ENCODE measurements at regions not wholly inside any gene's neighbourhood (a gene's known extent, or its start where the extent isn't known, plus 50 kb on each side); places are given as distances from the start of the nearest gene placed in this dataset.
"Not testable (repeated sequence)": the region's sequence is repeated elsewhere in the genome, so short reads cannot be mapped to it uniquely, and the experiment has no call there.

GRCh38 chr3:91485026-91485425 lies 2377.6 kb downstream of the EPHA3 start:
- ATAC-seq; DNase-seq; intact Hi-C loops (cut with DNase I); H3K27ac ChIP-seq; H3K4me3 ChIP-seq; H3K27me3 ChIP-seq; H3K36me3 ChIP-seq; H3K9me3 ChIP-seq; H3K4me1 ChIP-seq: not testable (repeated sequence)

DNA sequence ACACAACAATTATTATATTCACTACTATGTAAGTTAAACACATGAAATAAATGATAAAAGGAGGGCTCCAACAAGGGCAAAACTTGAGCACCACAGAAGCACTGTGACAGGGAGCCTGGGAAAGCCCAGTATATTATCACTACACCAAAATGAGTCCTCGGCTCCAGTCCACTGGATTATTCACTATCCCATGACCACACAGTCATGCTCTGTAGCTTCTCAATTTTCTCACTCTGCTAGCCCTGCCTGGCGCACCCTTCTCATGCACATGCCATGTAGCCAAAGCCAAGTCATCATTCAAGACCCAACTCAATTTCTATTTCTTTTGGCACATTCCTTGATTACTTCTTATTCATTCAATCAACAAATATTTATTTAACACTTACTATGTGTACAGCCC lies 2378.5 kb downstream of the EPHA3 start:
- H3K9me3 ChIP-seq; H3K27me3 ChIP-seq; intact Hi-C loops (cut with DNase I); H3K4me3 ChIP-seq; H3K27ac ChIP-seq; H3K36me3 ChIP-seq; H3K4me1 ChIP-seq; DNase-seq; ATAC-seq: not testable (repeated sequence)
- WGBS (ENCODE audit: insufficient coverage, low coverage, low lambda C conversion rate, missing lambda C conversion rate): 48% methylated on average over 2 of the region's 2 CpGs

DNA sequence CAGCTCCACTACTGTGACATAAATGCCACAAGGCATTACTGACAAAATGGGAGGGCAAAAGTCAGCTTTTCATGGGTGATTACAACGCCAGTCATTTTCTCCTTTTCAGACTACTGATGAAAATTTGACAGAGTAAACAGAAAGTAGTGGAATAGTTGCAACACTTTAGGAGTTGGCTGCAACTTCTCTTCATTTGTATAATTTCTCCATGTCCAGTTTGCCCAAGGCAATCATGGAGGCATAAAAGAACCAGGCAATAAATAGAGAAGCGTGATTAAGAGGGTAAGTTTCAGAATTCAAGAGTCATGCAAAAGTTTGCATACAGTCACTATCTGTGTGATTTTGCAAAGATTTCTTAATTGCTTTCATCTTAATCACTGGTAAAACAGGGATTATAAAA lies 2390.3 kb downstream of the EPHA3 start:
- H3K36me3 ChIP-seq; H3K4me3 ChIP-seq; H3K4me1 ChIP-seq; H3K27me3 ChIP-seq; H3K27ac ChIP-seq; ATAC-seq; intact Hi-C loops (cut with DNase I); H3K9me3 ChIP-seq; DNase-seq: not testable (repeated sequence)
- 40% methylated on average over 2 of the region's 2 CpGs for WGBS (ENCODE audit: insufficient coverage, low coverage, low lambda C conversion rate, missing lambda C conversion rate)

GRCh38 chr3:91499850-91500249 lies 2392.4 kb downstream of the EPHA3 start:
- WGBS (ENCODE audit: insufficient coverage, low coverage, low lambda C conversion rate, missing lambda C conversion rate): 10% methylated on average over 1 of the region's 1 CpG
- ATAC-seq; H3K4me1 ChIP-seq; H3K4me3 ChIP-seq; intact Hi-C loops (cut with DNase I); H3K27me3 ChIP-seq; H3K9me3 ChIP-seq; H3K36me3 ChIP-seq; DNase-seq; H3K27ac ChIP-seq: not testable (repeated sequence)

DNA sequence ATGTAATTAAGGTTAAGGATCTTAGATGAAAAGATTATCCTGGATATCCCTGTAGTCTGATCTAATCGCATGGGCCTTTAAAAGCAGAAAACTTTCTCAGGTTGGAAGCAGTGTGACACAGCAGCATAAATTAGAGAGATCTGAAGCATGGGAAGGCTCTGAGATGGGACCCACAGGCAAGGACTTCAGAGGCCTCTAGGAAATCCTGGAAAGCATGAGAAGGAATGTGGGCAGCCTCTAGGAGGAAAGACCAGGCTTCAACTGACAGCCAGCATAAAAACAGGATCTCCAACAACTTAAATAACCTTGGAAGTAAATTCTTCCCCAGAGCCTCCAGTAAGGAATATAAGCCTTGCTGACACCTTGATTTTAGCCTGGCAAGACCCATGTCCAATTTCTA lies 2397.5 kb downstream of the EPHA3 start:
- intact Hi-C loops (cut with DNase I); H3K9me3 ChIP-seq; H3K36me3 ChIP-seq; ATAC-seq; DNase-seq; H3K27ac ChIP-seq; H3K4me3 ChIP-seq; H3K27me3 ChIP-seq; H3K4me1 ChIP-seq: not testable (repeated sequence)
- WGBS (ENCODE audit: insufficient coverage, low coverage, low lambda C conversion rate, missing lambda C conversion rate): 58% methylated on average over 1 of the region's 1 CpG

Data from right lobe of liver (tissue), 6 donors.